Fibroblast of villous mesenchyme (primary cell): ENCODE measurements at regions not wholly inside any gene's neighbourhood (a gene's known extent, or its start where the extent isn't known, plus 50 kb on each side); places are given as distances from the start of the nearest gene placed in this dataset.

Experiments used
- DNase-seq: peaks from one replicate; pipeline ENCODE4 v3.0.0-alpha.2; 2010; ENCODE audit warnings: low read depth
- H3K4me3 ChIP-seq: 2 replicates; pipeline ENCODE4 v1.5.1; 2011; ENCODE audit warnings: low read depth, mild to moderate bottlenecking, low read length
- CTCF ChIP-seq: IDR thresholded peaks from 2 replicates; pipeline ENCODE4 v1.5.1; 2012; ENCODE audit warnings: low read depth, mild to moderate bottlenecking, low read length; ENCODE audit not compliant: insufficient read depth

- no peak overlapping the region for H3K4me3 ChIP-seq
- DNase-seq, result no peak
- TF ChIP-seq CTCF, result no peak
Measured at GRCh38 chr15:93987068-93987467, 244.3 kb upstream of the MCTP2 start.

GRCh38 chr15:93986400-93986984 lies 244.9 kb upstream of the MCTP2 start:
- no peak for DNase-seq
- TF ChIP-seq CTCF, result no peak
- H3K4me3 ChIP-seq, result no peak overlapping the region

GRCh38 chr15:93985925-93986324 lies 245.4 kb upstream of the MCTP2 start:
- no peak for TF ChIP-seq CTCF
- no peak for DNase-seq
- H3K4me3 ChIP-seq, result no peak overlapping the region

- DNase-seq, result no peak
- no peak for TF ChIP-seq CTCF
- no peak overlapping the region for H3K4me3 ChIP-seq
Measured at GRCh38 chr15:93985176-93985575, 246.2 kb upstream of the MCTP2 start.

GRCh38 chr15:93983526-93983925 lies 247.8 kb upstream of the MCTP2 start:
- no peak for DNase-seq

GRCh38 chr15:93982226-93982727 lies 249.1 kb upstream of the MCTP2 start:
- peak; percentile 59 for DNase-seq
- no peak for TF ChIP-seq CTCF
- H3K4me3 ChIP-seq, result no peak overlapping the region

More at GRCh38 chr15:93983526-93983925, 247.8 kb upstream of the MCTP2 start:
- TF ChIP-seq CTCF, result no peak
- no peak overlapping the region for H3K4me3 ChIP-seq

- no peak overlapping the region for H3K4me3 ChIP-seq
- no peak for DNase-seq
- no peak for TF ChIP-seq CTCF
Measured at GRCh38 chr15:93981706-93982105, 249.7 kb upstream of the MCTP2 start.
